ENCODE measurements at regions not wholly inside any gene's neighbourhood (a gene's known extent, or its start where the extent isn't known, plus 50 kb on each side); places are given as distances from the start of the nearest gene placed in this dataset.

DNA sequence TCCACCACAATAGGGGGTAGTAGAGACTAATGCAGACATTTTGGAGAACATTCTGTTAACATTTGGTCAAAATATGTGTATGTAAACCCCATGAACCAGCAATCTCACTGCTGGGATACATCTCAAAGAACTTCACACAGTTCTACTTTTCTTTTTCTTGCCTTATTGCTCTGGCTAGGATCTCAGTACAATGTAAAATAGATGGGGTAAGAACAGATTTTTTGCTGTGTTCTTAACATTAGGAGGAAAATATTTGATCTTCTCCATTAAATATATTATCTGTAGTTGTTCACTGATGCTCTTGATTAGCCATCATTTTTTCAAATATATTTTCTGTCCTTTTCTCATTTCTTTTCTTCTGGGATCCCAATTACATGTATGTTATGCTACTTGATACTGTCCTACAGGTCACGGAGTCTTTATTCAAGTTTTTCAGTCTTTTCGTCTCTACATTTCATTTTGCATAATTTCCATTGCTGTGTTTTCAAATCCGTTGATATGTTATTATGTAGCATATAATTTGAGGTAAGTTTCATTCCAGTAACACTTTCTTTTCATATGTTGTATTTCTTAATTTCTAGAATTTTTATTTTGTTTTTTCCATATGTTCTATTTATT lies 352.2 kb downstream of the ZNF521 start:
- TF ChIP-seq SPI1 (IDR thresholded peaks at IDR 0.05; ENCODE audit: low read depth, low read length) (no peak), POLR2A (IDR thresholded peaks at IDR 0.05; ENCODE audit: low read depth, low read length) (no peak), POLR2AphosphoS5 (IDR thresholded peaks at IDR 0.05; ENCODE audit: low read depth, low read length) (no peak)
